NT2/D1 (cell line): ENCODE measurements at regions not wholly inside any gene's neighbourhood (a gene's known extent, or its start where the extent isn't known, plus 50 kb on each side); places are given as distances from the start of the nearest gene placed in this dataset.

Experiments used
- DNase-seq: peaks from one replicate; pipeline ENCODE4 v3.0.0-alpha.2; 2011; ENCODE audit warnings: low read depth, low spot score
- H3K27me3 ChIP-seq: 2 replicates; pipeline ENCODE4 v1.6.0; 2011; ENCODE audit warnings: mild to moderate bottlenecking; ENCODE audit not compliant: insufficient read length, insufficient read depth
- H3K36me3 ChIP-seq: 2 replicates; pipeline ENCODE4 v1.6.1; 2011; ENCODE audit warnings: mild to moderate bottlenecking, low read length, mixed read lengths; ENCODE audit not compliant: insufficient read depth, insufficient read length
- H3K4me1 ChIP-seq: 2 replicates; pipeline ENCODE4 v1.5.1; 2011; ENCODE audit not compliant: insufficient read depth, insufficient read length
- H3K4me3 ChIP-seq: 2 replicates; pipeline ENCODE4 v1.5.1; 2011; ENCODE audit warnings: low read depth; ENCODE audit not compliant: insufficient read length
- H3K9ac ChIP-seq: 2 replicates; pipeline ENCODE4 v1.6.0; 2011; ENCODE audit warnings: low read depth; ENCODE audit not compliant: insufficient read length
- H3K9me3 ChIP-seq: 2 replicates; pipeline ENCODE4 v1.5.1; 2011; ENCODE audit warnings: mild to moderate bottlenecking, low read length; ENCODE audit not compliant: insufficient read depth
- SUZ12 ChIP-seq: IDR thresholded peaks from 2 replicates; pipeline ENCODE4 v1.6.1; 2011; ENCODE audit not compliant: insufficient read length, insufficient read depth; ENCODE audit errors: extremely low read depth
- YY1 ChIP-seq: IDR thresholded peaks from 2 replicates; pipeline ENCODE4 v1.6.1; 2011; ENCODE audit not compliant: insufficient read length, insufficient read depth
- ZNF274 ChIP-seq: IDR thresholded peaks from 2 replicates; pipeline ENCODE4 v1.6.1; 2011; ENCODE audit warnings: mild to moderate bottlenecking, low read depth, low read length

GRCh38 chr9:23081377-23081776 is 634.8 kb downstream of the DMRTA1 start:
- Histone ChIP-seq H3K9me3 (no peaks in the 10 kb centered on the region), H3K4me1 (no peaks in the 10 kb centered on the region), H3K4me3 (no peak overlapping the region), H3K27me3 (no peaks in the 10 kb centered on the region), H3K9ac (no peak overlapping the region), H3K36me3 (no peaks in the 10 kb centered on the region)
- no peak for TF ChIP-seq SUZ12
- TF ChIP-seq ZNF274 = no peak
- no peak for DNase-seq

- DNase-seq = peak; percentile 3
- Histone ChIP-seq H3K36me3 (no peaks in the 10 kb centered on the region), H3K9ac (no peak overlapping the region), H3K4me1 (peaks cover 2% of the 10 kb centered on the region), H3K27me3 (no peaks in the 10 kb centered on the region), H3K4me3 (no peak overlapping the region), H3K9me3 (0 out of 2 replicates have a peak, but pooled peaks cover 2% of the 10 kb centered on the region)
- TF ChIP-seq SUZ12 (no peak), ZNF274 (no peak), YY1 (no peak)
Measured at GRCh38 chr9:23088932-23089364, 642.3 kb downstream of the DMRTA1 start.

- Histone ChIP-seq H3K4me1 (no peaks in the 10 kb centered on the region), H3K4me3 (no peak overlapping the region), H3K27me3 (no peaks in the 10 kb centered on the region), H3K9ac (no peak overlapping the region), H3K36me3 (no peaks in the 10 kb centered on the region), H3K9me3 (no peaks in the 10 kb centered on the region)
- DNase-seq = no peak
- TF ChIP-seq YY1 = no peak
- no peak for TF ChIP-seq ZNF274
- TF ChIP-seq SUZ12 = no peak
Measured at GRCh38 chr9:23117616-23118015, 671.0 kb downstream of the DMRTA1 start.

- Histone ChIP-seq H3K9me3 (no peaks in the 10 kb centered on the region), H3K36me3 (no peaks in the 10 kb centered on the region), H3K4me3 (no peak overlapping the region), H3K4me1 (no peaks in the 10 kb centered on the region), H3K9ac (no peak overlapping the region), H3K27me3 (no peaks in the 10 kb centered on the region)
- TF ChIP-seq SUZ12 = no peak
- no peak for TF ChIP-seq YY1
- no peak for DNase-seq
Measured at GRCh38 chr9:23120630-23121029, 674.0 kb downstream of the DMRTA1 start.

GRCh38 chr9:23123048-23123632 is 676.5 kb downstream of the DMRTA1 start:
- H3K36me3 ChIP-seq = no peaks in the 10 kb centered on the region
- H3K4me1 ChIP-seq = no peaks in the 10 kb centered on the region
- no peak for TF ChIP-seq ZNF274
- no peak for TF ChIP-seq YY1
- no peak for TF ChIP-seq SUZ12
- no peak overlapping the region for H3K9ac ChIP-seq
- H3K9me3 ChIP-seq = no peaks in the 10 kb centered on the region
- no peak overlapping the region for H3K4me3 ChIP-seq
- peak; percentile 48 for DNase-seq
- no peaks in the 10 kb centered on the region for H3K27me3 ChIP-seq

GRCh38 chr9:23145467-23145866 is 680.6 kb downstream of the ELAVL2 start:
- Histone ChIP-seq H3K4me1 (no peaks in the 10 kb centered on the region), H3K9me3 (peaks cover 16% of the 10 kb centered on the region; the same call in 1 of the 2 replicates), H3K36me3 (no peaks in the 10 kb centered on the region), H3K4me3 (no peak overlapping the region), H3K27me3 (no peaks in the 10 kb centered on the region), H3K9ac (no peak overlapping the region)
- TF ChIP-seq ZNF274 (no peak), YY1 (no peak)
- no peak for DNase-seq

- Histone ChIP-seq H3K36me3 (no peaks in the 10 kb centered on the region), H3K9ac (no peak overlapping the region), H3K9me3 (no peaks in the 10 kb centered on the region), H3K4me3 (no peak overlapping the region), H3K27me3 (no peaks in the 10 kb centered on the region), H3K4me1 (no peaks in the 10 kb centered on the region)
- no peak for TF ChIP-seq YY1
- TF ChIP-seq ZNF274 = no peak
- TF ChIP-seq SUZ12 = no peak
- DNase-seq = peak; percentile 2
Measured at GRCh38 chr9:23153058-23153457, 673.0 kb downstream of the ELAVL2 start.
